Uterus (tissue), 2 donors: ENCODE measurements at regions not wholly inside any gene's neighbourhood (a gene's known extent, or its start where the extent isn't known, plus 50 kb on each side); places are given as distances from the start of the nearest gene placed in this dataset.

Source experiments
- POLR2A ChIP-seq, 2 donors: fragments of 450-650 bp; IDR thresholded peaks; one replicate each; pipeline ENCODE4 v1.6.1; 2016; ENCODE audit warnings: antibody characterized with exemption in 2 of 2, mild to moderate bottlenecking in 1 of 2, moderate library complexity in 1 of 2
- TF ChIP-seq, protein P1 (sequence below), 4 experiments: fragments of 200-600 bp in 2 of 4; fragments of 450-650 bp in 2 of 4; sonication (generic) in 2 of 4; IDR thresholded peaks; one replicate each; pipeline ENCODE4 v1.5.1; 2016 to 2019; ENCODE audit warnings: antibody characterized with exemption in 4 of 4, mild to moderate bottlenecking in 2 of 4, moderate library complexity in 1 of 4

DNA sequence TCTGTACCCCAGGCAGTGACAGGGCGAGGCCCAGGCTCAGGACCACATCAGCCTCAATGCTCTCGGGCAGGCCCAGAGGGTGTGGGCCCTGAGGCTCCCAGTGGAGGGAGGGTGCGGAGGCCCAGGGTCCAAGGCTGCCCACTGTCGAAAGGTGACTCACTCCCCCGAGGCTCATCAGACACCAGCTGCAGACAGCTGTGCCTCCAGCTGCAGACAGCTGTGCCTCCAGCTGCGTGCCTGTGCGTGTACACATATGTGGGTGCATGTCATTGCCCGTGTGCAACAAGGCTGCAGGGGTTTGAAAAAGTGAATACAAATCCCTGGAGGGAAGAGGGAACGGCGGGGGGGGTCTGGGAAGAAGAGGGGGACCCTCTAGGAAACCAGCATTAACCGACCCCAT lies 134.3 kb downstream of the BRD1 start:
- TF ChIP-seq, protein P1, sequence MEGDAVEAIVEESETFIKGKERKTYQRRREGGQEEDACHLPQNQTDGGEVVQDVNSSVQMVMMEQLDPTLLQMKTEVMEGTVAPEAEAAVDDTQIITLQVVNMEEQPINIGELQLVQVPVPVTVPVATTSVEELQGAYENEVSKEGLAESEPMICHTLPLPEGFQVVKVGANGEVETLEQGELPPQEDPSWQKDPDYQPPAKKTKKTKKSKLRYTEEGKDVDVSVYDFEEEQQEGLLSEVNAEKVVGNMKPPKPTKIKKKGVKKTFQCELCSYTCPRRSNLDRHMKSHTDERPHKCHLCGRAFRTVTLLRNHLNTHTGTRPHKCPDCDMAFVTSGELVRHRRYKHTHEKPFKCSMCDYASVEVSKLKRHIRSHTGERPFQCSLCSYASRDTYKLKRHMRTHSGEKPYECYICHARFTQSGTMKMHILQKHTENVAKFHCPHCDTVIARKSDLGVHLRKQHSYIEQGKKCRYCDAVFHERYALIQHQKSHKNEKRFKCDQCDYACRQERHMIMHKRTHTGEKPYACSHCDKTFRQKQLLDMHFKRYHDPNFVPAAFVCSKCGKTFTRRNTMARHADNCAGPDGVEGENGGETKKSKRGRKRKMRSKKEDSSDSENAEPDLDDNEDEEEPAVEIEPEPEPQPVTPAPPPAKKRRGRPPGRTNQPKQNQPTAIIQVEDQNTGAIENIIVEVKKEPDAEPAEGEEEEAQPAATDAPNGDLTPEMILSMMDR (IDR thresholded peaks at IDR 0.05), result no peak
- no peak for TF ChIP-seq POLR2A (IDR thresholded peaks at IDR 0.05)
